C1 segment of cervical spinal cord (tissue), 14 donors: ENCODE measurements at regions not wholly inside any gene's neighbourhood (a gene's known extent, or its start where the extent isn't known, plus 50 kb on each side); places are given as distances from the start of the nearest gene placed in this dataset.
"Not testable (repeated sequence)": the region's sequence is repeated elsewhere in the genome, so short reads cannot be mapped to it uniquely, and the experiment has no call there.

Experiments
- DNase-seq, 14 donors: peaks; one replicate each; lab custom pipeline; 2025; lab: John Stamatoyannopoulos, UW

- DNase-seq: no peak
Measured at GRCh38 chr6:139699335-139699734, 324.9 kb upstream of the CITED2 start.

DNA sequence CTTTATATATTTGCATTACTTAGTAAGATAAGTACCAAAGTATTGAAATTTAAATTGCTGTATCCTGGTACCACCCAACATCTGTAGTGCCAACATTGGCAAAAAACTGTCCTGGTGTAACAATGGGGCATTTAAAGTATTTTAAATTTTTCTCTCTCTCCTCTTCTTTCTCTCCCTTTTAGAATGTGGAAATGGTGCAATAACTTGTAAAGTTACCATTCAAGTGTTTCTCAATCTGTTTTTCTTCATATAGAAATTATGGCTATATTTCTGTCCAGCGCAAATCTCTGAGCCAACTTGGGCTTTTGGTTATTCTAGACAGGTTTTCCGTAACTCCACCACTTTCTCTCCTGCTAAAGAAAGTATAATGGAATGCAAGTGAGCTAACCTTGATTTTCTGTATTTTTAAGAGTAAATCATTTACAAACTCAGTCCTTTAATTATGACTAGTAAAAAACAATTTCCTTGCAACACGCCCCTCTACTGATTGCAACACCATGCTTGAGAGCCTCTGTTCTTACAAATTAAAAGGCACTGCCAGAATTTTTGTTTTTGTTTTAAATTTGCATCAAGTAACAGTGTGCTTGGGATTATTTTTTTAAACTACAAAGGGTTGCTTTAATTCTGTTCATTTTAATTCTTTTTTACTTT is 324.2 kb upstream of the CITED2 start:
- DNase-seq: no peak

DNA sequence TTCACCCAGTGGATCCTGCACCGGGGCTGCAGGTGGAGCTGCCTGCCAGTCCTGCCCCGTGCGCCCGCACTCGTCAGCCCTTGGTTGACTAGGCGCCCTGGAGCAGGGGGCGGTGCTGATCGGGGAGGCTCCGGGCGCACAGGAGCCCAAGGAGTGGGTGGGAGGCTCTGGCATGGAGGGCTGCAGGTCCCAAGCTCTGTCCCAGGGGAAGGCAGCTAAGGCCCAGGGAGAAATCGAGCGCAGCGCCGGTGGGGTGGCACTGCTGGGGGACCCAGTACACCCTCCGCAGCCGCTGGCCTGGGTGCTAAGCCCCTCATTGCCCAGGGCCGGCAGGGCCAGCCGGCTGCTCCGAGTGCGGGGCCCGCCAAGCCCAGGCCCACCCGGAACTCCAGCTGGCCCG is 323.4 kb upstream of the CITED2 start:
- DNase-seq: not testable (repeated sequence)

DNA sequence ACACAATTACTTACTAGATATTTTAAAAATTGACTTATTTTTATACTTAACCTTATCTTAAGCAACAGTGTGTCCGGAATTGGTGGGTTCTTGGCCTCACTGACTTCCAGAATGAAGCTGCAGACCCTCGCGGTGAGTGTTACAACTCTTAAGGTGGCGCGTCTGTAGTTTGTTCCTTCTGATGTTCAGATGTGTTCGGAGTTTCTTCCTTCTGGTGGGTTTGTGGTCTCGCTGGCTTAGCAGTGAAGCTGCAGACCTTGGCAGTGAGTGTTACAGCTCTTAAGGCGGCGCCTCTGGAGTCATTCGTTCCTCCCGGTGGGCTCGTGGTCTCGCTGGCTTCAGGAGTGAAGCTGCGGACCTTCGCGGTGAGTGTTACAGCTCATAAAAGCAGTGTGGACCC is 322.5 kb upstream of the CITED2 start:
- DNase-seq: not testable (repeated sequence)

GRCh38 chr6:139695361-139695760 is 320.9 kb upstream of the CITED2 start:
- DNase-seq: no peak

DNA sequence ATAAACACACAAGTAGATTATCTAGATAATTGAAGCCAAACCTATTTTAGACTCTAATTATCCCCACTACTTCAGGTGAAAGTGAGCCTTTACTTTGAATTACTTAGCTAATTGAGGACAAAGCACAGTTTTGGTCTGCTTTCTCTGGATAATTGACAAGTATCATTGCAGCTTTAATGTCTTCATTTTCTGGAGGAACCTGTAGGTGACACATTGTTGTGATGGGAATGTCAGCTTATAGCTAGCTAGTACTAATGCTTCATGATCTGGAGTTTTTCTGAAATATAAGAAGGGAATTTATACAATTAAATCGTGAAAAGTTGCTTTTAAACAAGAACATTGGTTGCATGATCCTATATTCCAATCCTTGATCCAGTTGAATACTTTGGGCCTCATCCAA is 319.3 kb upstream of the CITED2 start:
- no peak for DNase-seq

DNA sequence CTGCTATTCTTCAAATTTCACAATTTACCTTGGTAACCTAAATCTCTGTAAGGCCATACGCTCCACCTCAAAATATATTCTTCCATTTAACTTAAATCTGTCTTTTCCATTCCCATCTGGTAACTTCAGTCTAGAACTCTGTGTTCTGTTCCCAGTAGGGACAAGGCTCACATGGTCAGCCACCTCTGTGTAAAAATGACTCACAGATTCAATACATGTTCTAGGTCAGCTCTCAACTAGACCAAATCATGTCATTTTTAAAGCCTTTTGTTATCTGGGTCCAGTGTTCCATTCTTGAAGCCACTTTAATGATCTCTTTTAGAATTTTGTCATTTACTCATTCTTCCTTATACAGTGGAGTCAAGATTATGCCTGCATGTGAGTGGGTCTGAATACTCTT is 315.6 kb upstream of the CITED2 start:
- DNase-seq: no peak

- DNase-seq: no peak
Measured at GRCh38 chr6:139687055-139687454, 312.6 kb upstream of the CITED2 start.

GRCh38 chr6:139686308-139686707 is 311.9 kb upstream of the CITED2 start:
- DNase-seq: no peak

- DNase-seq: no peak
Measured at GRCh38 chr6:139685009-139685408, 310.6 kb upstream of the CITED2 start.

GRCh38 chr6:139680819-139681218 is 306.4 kb upstream of the CITED2 start:
- DNase-seq: no peak

DNA sequence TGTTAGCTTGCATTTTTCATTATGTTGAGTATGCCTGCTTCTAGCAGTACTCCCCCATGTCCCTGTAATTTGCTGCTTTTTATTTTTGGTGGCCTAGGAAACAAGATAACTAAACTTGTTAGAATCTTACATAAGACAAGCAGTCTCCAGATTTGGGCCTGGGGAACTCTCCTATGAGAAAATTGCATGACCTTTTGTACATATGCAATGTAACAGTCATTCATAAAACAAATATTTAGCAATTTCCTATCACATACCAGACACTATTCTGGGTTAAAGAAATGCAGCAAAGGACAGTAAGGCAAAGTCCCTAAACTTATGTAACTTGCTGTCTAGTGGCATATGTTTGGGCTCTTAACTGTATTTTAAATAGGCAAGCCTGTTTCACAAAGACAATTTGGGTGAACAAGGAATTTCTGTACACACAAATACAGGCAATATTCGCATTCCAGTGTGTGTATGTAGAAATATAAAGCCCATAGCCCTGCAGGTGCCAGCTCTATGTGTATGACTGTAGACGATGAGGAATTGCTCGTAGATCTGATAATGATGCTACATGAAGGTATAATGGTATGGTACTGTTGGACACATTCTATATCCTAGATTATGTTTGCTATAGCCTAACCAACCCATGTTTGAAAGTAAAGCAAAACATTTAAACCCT is 305.2 kb upstream of the CITED2 start:
- DNase-seq: no peak

- DNase-seq: no peak
Measured at GRCh38 chr6:139676718-139677117, 302.3 kb upstream of the CITED2 start.

DNA sequence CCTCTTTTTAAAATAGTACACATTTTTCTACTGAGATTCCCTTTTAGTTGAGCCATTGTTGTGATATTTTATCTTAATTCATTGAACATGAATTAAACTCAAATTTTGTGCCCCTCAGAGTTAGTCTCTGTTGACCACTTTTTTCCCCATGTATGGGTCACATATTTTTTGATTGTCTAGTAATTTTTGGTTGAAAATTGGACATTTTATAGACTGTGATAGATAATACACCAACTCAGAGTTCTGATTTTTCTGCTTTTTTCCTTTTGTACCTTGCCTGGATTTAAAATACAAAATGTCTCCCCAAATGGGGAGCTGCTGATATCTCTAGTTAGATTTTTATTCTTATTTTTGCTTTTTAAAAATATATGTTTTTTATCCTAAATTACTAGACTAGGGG is 291.8 kb upstream of the CITED2 start:
- no peak for DNase-seq

DNA sequence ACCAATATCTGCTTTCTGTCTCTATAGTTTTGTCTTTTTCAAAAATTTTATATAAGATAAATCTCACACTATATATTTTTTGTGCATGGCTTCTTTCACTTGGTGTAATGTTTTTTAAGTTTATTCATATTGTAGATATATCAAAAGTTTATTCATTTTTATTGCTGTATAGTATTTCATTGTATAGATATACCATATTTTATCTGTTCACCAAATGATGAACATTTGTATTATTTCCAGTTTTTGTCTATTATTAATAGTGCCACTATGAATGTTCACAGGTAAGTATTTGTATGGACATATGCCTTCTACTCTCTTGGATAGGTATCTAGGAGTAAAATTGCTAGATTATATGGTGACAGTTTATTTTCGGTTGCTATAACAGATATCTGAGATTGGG is 289.5 kb upstream of the CITED2 start:
- no peak for DNase-seq

GRCh38 chr6:139659711-139660110 is 285.3 kb upstream of the CITED2 start:
- DNase-seq: no peak

DNA sequence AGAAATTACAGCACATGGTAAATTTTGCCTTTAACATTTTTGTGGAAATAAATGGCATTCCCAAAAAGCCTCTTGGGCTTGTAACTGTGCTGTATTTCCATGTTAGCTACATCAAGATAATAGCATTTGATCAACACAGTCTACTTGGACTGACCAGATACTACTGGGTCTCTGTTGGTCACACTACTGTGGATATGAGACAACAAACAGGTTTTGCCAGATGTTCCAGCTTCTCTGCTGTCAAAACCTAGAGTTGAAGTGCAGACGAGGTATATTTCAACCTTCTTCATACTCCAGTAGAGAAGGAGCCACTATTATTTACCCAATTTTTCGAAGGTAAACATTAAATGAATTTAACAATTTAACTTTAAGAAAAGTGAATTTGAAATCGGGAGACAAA is 284.7 kb upstream of the CITED2 start:
- DNase-seq: no peak

DNA sequence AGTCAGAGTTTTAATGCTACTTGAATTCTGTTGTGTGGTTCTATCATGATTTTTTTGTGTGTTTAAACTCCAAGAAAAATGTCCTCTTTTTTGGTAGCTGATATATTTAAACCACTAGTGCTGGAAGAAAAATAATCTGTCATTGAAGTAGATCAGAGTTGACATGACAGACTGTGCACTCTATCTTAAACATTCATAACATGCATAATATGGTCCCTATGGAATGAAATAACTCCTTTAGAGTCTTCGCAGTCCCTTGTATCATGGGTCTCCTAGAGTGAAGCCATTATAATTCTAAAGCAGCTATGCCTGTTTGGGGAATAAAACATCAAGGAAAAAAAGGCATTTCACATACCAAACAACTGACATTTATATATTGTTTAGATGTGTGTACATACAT is 282.7 kb upstream of the CITED2 start:
- DNase-seq: no peak

DNA sequence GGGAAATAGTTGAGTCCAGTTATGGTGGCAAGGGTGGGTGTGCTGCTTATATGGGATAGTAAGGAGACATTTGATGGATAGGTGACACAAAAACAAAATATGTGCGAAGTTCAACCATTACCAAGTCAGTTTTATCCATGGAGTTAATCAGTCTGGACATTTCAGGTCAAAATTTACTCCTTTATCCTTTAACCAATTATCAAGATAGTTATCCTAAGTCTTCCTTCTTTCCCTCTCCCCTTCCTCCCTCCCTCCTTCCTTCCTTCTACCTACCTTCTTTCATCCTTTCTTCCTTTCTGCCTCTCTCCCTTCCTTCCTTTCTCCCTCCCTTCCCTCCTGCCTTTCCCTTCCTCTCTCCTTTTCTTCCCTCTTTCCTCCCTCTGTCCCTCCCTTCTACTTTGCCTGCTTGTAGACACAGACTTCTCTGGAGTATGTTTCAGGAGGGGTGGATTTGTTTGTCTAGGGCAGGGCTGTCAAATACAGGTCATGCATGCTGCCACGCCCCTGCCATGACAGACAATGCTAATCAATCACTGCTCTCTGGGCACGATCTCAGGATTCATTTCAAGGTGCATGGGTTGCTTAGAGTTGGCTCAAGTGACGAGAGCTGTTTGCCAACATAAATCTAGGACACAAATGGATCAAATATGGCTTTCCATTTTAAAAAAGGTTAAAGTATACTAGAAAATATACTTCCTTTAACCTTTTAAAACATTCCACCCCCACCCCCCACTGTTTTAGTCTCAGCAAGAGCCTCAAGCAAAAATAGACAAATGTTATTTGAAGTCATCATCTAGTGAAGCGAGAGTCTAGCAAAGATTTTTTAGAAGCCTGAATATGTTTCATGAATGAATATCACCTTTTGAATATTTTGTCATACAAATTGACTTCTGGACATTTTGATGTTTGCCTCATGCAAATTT is 281.6 kb upstream of the CITED2 start:
- DNase-seq: no peak

DNA sequence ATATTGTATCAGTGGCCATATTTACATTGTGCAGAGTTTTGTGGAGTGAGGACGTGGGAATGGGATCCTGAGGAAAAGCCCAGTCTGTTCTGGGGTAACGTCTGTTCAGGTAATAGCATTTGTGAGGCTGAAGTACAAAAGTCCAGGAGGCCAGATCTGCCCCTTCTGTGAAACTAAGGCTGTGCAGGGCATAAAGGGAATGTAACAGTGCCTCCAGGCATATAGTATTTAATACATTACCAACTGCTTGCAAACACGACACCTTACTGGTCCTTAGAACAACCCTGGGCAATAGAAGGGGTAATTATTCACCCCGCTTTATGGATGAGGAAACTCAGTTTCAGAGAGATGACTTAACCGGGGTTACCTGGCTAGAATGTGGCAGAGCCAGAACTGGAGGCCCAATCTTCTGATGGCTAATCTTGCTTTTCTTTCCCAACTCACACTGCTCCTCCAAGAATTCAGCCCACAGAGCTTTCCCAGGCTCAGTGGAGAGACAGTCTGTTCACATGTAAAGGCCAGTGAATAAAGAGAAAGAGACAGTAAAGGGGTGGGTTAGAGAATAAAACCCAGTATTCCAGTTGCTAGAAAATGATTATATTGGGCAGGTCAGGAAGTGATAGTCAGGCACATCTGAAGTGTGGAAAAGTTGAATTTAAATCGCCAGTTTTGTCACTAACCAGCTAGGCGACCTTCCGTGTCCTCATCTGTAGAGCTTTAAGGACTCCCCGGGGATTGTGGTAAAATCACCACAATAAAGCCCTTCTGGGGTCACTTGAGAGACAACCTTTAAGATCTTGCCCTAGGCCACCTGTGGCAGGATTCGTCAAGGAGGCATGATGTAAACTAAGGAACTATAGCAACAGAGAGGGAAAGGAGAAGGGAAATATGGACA is 280.7 kb upstream of the CITED2 start:
- no peak for DNase-seq

DNA sequence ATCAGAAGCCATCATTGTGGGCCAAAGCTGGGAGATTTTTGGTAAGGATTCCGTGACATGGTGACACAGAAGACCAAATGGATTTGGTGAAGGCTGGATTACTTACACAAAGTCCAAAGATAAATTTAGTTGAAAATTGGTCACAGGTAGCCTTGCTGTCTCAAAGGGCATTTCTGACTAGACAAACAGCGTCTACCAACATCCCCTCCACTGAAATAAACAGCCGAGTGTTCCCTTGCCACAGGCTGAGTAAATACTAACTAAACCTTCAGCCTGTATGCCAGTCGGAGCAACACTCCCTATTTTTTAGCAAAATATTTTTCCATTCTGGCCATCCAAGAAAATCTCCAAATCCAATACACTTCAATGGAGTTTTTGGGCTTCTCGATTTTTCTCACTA is 279.9 kb upstream of the CITED2 start:
- no peak for DNase-seq

GRCh38 chr6:139653111-139653510 is 278.7 kb upstream of the CITED2 start:
- DNase-seq: no peak
